ENCODE measurements at regions not wholly inside any gene's neighbourhood (a gene's known extent, or its start where the extent isn't known, plus 50 kb on each side); places are given as distances from the start of the nearest gene placed in this dataset.

DNA sequence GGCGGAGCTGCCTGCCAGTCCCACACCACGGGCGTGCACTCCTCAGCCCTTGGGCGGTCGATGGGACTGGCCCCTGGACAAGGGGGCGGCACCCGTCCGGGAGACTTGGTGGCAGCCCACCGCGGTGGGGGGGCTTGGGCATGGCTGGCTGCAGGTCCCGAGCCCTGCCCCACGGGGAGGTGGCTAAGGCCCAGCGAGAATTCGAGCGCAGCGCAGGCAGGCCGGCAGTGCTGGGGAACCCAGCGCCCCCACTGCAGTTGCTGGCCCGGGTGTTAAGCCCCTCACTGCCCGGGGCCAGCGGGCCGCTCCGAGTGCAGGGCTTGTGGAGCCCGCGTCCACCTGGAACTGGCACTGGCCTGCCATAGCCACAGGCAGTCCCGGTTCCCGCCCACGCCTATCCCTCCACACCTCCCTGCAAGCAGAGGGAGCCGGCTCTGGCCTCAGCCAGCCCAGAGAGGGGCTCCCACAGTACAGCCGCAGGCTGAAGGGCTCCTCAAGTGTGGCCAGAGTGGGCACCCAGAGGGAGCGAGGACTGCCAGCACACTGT, 742.9 kb upstream of the DDX18 start:
- no peak for DNase-seq (ENCODE audit: low read depth in 2 of 2)

DNA sequence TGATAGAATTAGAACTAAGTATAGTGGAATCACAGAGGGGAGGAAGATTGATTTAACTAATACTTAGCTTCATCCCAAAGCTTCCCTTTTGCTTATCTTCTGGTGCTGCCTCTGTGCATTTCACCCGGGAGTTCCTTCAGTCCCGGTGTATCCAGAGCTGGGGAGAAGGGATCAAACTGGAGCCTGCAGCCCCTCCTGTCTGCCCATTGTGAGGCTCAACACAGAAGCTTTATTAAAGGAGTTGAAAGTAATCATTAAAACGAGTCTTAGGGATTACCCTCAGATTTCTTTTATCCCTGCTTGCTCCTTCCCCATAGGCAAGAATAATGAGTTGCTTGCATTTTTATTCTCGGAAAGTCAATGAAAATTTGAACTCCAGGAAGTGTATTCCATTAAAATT, 739.7 kb upstream of the DDX18 start:
- DNase-seq (ENCODE audit: low read depth in 2 of 2), result no peak

DNA sequence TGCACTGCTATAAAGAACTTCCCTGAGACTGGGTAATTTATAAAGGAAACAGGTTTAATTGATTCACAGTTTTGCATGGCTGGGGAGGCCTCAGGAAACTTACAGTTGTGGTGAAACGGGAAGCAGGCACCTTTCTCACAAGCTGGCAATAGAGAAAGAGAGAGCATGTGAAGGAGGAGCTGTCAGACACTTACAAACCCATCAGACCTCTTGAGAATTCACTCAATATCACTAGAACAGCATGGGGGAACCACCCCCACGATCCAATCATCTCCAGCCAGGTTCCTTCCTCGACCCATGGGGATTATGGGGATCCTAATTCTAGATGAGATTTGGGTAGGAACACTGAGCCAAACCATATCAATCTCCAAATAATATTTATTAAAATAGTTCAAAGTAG, 729.2 kb upstream of the DDX18 start:
- DNase-seq (ENCODE audit: low read depth in 2 of 2), result no peak

DNA sequence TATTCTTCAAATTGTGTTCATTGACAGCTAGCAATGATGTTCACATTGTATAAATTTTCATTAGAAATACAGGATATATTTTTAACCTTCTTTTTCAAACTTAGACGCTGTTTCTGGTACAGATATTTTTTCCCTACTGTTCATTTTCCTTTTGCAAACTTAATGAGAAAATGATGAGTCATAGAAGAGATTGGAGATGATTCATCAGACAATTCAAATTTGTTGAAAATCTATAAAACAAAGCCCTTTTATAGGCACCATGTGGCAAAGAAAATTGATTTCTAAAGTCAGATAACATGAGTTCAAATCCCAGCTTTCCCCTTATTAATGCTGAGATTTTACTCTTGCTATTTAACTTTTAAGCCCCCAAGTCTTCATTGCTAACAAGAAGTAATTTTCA, 728.8 kb upstream of the DDX18 start:
- DNase-seq (ENCODE audit: low read depth in 2 of 2), result no peak

DNA sequence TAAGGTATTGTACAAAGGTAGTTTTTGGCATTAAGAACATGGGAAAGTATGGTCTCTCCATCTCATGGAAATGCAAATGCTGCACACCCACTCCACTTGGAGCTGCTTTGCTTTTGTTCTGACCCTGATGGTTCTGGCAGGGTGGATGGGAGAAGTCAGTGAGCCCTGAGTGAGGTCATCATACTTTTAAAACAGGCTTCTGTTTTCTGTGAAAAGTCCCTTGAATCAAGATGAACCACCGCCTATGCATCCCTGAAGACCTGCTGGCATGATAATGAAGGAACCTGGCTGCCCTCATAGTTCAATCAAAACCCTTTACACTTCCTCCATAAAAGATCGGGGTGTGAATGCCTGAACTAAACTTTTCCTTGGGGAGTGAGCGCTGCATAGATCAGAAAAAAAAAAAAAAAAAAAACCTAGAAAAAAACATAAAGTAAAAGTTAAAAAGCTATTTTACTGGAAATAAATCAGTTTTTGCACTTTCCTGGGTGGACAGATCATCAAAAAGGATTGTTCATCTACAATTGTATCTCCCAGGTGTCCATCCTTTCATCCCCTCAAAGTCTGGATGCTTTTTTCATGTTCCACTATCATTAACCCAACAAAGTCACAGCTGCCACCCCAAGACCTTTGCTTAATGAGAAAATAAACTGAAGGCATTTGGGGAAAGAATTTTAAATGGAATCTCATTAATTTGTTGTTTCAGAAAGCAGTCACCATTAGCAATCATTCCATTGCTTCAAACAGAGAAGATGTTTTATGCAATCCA, 728.1 kb upstream of the DDX18 start:
- no peak for DNase-seq (ENCODE audit: low read depth in 2 of 2)

DNA sequence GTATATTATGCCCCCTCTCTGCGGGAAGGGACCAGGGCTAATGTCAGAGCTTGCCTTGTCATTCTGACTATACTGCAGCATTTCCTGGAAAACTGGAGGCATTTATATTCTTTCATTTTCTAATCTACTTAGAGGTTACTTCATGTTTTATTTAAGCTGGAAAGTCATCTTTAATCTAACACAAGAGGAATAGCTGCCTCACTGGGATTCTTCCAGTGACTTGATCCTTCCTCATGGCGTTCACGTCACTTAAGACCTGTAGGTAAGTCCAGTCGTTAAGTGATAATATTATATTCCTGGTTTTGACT, 727.6 kb upstream of the DDX18 start:
- DNase-seq (ENCODE audit: low read depth in 2 of 2), result no peak

DNA sequence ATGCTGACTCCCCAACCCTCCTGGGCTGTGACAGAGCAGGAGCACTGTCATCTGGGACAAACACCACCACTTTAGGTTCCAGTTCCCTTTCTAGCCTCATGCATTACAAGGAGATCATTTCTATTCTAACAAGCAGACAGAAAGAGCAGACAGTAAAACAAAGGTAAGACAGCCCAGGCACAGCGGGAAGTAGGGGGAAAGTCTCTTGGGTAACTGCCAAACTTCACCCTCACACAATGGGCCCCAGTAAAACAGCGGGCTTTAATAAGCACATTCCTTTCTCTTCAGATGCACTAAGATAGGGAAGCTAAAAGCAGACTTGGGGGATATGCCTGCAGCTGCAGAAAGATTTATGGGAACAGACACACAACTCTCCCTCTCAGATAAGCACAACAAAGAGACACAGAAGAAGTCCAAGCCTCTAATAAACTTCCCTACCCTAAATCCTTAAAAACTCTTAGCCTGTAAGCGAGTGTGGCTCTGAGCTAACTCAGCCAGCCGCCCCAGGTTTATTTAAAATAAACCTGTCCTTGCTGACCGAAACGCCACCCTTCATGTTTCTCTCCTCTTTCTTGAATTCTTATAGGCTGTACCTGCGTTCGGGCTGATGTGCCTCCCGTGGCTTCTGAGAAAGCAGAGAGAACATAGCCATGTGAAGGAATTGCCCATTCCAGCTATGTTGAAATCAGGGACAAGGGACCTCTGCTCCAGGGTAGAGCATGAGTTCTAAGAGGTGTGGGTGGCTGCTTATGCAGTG, 726.8 kb upstream of the DDX18 start:
- DNase-seq (ENCODE audit: low read depth in 2 of 2), result no peak

DNA sequence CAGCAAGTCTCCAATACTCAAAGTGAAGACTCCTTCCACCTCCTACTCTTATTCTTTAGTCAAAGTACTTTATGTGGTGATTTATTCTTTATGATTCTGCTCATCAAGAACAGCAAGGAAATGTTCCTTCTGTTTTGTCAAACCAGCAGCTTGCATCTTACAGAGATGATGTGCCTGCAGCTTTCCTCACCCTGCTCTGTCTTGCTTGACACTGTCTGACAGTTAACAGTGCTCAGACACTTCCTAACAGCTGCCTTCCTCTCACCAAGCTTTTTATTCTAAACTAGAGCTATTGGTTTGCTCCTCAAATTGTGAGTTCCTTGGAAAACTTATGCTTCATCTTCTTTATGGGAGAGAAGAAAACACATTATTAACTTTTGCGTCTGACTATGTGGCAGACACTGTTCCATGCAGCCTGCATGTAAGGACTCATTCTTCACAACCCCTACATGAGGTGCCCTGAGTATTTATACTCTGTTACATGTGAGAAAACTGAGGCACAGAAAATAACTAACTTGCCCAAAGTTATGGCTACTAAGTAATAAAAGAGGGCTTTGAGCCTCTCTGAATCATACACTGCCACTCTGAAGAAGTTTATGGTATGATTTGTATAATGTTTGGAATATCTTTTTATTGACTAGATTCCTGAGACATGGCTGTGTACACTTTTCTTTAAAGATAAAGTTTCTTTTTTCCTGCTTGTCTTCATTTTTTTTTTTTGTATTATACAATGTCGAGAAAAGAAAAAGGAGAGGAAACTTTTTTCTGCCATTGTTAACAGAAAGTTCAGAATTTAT, 723.3 kb upstream of the DDX18 start:
- no peak for DNase-seq (ENCODE audit: low read depth in 2 of 2)

DNA sequence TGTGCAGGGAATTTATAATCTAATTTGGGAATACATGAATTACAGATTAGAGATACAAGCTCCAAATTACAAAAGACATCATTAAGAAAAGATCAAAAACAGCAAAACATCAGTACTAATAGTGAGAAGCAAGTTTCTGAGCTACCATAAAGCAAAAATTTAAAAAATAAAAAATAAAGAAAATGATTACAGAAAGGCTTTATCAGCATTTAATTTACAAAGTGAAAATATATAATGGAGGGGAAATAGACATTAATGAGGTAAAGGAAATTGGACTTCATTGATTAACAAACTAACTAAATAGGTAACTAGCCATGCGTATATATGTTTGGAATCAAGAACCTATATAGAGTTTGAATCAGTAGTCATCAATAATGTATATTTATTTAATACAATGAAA, 712.9 kb upstream of the DDX18 start:
- DNase-seq (ENCODE audit: low read depth in 2 of 2), result no peak

DNA sequence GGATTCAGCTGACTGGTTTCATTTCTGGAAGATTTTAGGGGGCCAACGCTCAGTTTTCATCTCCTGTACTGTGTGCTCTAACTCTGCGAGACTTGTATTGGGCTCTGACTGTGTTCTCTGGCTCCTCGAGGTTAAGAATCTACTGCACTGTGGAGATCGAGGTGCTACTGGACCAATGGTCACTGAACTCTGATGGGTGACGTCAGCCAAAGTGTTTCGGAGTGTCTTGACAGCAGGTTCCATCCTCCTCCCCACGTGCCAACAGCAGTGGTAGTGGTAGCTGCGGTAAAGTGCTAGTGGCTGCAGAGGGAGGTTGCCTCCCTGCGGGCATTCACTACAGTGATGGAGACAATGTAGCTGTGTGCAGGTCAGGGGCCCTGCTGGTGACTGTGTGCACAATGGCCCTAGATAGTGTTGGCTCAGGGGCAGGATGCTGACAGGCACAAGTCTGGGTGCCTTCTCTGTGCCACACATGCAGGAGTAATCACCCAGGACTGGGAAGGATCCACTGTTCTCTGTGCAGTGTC, 705.7 kb upstream of the DDX18 start:
- DNase-seq (ENCODE audit: low read depth in 2 of 2), result no peak

DNA sequence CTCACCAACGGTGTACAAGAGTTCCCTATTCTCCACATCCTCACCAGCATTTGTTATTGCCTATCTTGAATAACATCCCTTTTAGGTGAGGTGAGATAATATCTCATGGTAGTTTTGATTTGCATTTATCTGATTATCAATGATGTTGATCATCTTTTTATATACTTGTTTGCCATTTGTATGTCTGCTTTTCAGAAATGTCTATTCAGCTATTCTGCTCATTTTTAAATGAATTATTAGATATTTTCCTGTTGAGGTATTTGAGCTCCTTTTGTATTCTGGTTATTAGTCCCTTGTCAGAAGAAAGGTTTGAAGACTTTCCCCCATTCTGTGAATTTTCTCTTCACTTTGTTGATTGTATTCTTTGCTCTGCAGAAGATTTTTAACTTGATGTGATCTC, 695.5 kb upstream of the DDX18 start:
- no peak for DNase-seq (ENCODE audit: low read depth in 2 of 2)

DNA sequence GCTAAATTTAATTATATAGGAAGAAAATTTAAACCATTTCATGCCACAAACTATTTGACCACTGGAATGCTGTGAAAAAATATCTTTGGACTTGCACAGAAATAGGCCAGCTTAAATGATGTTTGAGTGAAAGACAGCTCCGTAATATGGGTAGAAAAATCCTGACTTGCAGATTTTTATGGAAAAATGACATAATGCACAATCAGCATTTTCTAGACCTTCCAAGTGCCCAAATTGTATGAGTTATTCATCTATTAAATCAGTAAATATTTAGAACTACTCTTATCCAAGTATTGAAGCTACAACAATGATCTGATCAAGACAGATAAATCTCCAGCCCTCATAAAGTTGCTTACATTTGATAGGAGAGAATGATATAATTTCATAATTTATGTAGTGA, 691.1 kb upstream of the DDX18 start:
- no peak for DNase-seq (ENCODE audit: low read depth in 2 of 2)

DNA sequence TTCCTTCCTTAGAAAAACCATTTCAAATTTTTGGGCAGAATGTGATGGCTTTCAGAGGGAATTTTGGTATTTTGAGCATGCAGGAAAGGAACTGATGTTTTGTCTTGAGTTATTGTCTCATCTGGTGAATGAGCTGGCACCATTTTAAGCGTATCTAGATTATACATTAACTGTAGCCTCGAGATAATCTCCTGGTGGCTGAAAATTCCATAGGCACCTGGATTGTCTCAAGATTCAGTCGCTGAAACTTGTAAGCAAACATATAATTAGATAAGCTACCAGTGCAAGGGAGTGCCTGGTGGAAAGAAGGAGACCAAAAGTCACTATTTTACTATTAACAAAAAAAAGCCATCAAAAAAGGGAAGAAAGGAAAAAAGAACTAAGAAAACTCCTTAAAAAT, 687.8 kb upstream of the DDX18 start:
- DNase-seq (ENCODE audit: low read depth in 2 of 2), result no peak

DNA sequence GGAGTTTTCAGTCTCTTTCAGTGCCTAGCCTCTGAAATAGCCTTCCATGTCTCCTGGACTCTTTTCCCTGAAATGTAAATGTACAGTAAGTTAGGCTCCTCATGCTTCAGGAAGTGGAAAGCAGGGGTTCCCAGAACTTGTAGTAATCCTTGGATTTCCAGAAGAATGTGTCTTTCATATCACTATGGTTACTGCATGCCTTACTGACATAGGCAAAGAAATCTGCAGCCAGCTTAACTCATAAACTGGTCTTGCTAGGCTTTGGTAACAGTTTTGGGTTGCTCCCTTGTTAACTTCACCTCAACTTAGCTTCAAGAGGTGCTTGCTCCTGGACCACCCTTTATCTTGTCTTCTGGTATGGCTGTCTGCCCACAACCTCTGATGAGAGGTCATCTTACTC, 686.8 kb upstream of the DDX18 start:
- DNase-seq (ENCODE audit: low read depth in 2 of 2), result no peak

DNA sequence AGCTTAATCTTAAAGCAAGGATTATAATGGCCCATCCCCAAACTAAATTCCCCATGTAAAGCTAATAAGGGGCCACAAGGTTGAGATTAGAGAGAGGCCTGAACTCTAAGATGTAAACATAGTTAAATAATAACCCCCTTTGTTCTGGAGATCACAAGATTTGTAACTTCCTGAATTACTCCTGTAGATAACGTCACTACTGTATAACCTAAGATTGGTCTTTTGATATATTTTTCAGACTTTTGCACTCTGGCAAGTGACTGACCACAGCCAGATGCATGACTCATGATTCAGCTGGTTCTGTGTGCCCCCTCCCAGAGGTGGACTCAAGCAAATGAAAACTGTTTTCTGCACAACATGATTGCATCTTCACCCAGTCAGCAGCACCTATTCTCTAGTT, 686.0 kb upstream of the DDX18 start:
- DNase-seq (ENCODE audit: low read depth in 2 of 2), result no peak

DNA sequence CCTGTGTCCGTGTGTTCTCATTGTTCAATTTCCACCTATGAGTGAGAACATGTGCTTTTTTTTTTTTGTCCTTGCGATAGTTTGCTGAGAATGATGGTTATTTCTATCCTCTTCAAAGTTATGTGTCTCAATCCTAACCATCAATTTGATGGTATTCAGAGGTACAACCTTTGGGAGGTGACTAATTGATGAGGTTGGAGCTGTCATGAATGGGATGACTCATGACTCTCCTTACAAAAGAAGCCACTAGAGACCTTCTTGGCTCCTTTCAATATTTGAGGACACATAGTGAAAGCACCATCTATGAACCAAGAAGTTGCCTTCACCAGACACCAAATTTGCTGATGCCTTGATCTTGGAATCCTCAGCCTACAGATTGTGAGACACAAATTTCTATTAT, 677.1 kb upstream of the DDX18 start:
- DNase-seq (ENCODE audit: low read depth in 2 of 2), result no peak

DNA sequence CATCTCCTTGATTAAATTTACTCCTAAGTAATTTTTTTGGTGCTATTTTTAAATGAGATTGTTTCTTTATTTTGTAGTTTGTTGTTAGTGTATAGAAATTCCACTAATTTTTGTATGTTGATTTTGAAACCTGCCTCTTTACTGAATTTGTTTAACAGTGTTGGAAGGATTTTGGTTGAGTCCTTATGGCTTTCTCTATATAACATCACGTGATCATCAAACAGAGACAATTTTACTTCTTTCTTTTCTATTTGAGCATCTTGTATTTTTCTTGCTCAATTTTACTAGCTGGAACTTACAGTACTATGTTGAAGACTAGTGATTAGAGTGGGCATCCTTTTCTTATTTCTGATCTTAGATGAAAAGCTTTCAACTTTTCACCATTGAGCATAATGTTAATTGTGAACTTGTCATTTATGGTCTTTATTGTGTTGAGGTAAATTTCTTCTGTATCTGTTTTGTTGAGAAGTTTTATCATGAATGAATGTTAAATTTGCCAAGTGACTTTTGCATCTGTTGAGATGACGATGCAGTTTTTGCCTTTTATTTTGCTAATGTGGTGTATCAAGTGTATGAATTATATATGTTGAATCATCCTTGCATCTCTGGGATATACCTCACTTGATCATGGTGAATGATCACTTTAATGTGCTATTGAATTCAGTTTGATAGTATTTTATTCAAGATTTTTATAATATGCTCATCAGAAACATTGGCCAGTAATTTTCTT, 645.3 kb upstream of the DDX18 start:
- DNase-seq (ENCODE audit: low read depth in 2 of 2), result no peak

DNA sequence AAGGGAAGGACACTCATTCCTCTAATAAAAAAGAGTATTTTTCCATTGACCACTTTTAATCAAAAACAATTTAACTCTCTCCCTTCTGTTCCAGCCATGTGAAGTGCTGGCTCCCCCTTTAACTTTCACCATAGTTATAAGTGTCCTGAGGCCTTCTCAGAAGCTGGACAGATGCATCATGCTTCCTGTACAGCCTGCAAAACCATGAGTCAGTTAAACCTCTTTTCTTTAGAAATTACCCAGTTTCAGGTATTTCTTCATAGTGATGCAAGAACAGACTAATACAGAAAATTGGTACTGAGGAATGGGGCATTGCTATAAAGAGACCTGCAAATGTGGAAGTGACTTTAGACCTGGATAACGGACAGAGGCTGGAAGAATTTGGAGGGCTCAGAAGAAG, 643.6 kb upstream of the DDX18 start:
- no peak for DNase-seq (ENCODE audit: low read depth in 2 of 2)

DNA sequence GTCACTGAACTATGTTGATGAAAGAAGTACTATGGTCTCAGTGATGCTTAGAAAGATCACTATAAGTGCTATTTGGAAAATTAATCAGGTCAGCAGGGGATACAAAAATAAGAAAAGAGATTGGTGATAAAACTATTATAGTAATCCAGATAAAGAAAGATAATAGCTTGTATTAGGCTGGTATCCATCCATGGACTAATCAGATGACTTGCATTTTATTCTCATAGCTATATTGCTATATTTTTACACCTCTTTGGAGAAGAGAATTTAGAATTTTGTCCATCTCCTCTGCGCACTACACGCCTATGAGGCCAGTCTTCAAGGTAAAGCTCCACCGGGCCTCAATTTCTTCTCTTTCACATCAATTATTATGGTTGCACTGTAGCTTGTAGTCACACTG, 635.1 kb upstream of the DDX18 start:
- no peak for DNase-seq (ENCODE audit: low read depth in 2 of 2)

DNA sequence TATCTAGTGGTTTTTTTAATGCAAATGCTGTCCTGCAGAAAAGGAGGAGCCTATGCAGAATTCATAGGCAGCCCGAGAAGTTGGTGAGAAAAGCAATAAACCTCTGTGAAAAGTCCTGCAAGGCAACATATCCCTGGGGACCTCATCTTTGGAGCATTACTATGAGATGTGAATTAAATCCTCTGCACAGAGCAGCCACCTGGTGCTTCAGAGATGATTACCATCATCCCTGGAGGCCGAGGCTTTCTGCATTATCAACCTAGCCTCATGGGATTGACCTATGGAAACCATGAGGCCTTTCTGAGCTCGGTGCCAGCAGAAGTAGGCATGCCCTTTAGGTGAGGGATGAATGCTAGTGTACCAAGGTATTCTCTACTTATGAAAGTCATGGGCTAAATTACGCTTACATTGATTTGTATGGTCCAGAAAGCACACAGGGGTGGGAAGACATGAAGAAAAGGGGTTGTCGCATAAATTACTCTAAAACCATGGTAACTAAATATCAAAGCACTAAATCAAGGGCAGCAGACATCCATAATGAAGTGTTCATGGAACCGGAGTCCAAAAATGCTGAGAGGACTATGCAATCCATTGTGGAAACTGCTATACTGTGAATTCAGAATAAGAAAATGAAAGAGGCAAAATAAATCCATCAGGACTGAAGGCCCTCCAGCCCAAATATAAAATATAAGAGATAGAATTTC, 623.5 kb upstream of the DDX18 start:
- DNase-seq (ENCODE audit: low read depth in 2 of 2), result no peak

DNA sequence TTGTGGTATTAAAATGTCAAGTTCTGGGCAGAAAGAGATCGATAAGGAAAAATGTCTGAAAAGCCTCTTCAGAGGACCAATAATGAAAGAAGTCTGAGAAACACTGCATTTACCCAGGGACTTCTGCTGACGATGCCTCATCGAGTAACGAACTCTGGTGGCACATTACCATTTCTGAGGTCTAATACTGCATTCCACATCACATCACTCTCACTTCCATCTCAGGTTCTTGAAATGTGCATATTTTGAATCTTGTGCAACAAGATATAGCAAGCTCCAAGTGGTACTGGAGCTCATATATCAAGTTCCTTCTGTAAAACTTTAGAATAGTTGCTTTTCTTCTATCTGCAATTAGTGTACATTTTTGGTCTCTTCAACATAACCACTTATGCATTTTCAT, 619.1 kb upstream of the DDX18 start:
- no peak for DNase-seq (ENCODE audit: low read depth in 2 of 2)

Data from stimulated activated CD4-positive, alpha-beta T cell treated with anti-CD3 and anti-CD28 coated beads, Interleukin-15, amount 100 ng/mL, for 48 hours (primary cell).